Fibroblast of mammary gland (primary cell): ENCODE measurements at regions not wholly inside any gene's neighbourhood (a gene's known extent, or its start where the extent isn't known, plus 50 kb on each side); places are given as distances from the start of the nearest gene placed in this dataset.

ENCODE experiments used
- DNase-seq: peaks from one replicate; pipeline ENCODE4 v3.0.0-alpha.2; 2010; ENCODE audit warnings: low read depth
- H3K4me3 ChIP-seq: 2 replicates; pipeline ENCODE4 v1.5.1; 2011; ENCODE audit warnings: low read depth, mild to moderate bottlenecking, low read length, moderate library complexity; ENCODE audit not compliant: control insufficient read depth
- CTCF ChIP-seq: conservative IDR thresholded peaks from 2 replicates; pipeline ENCODE4 v1.5.1; 2011; ENCODE audit warnings: low read depth, low read length, inconsistent platforms; ENCODE audit not compliant: control insufficient read depth, insufficient read depth

GRCh38 chr1:184241446-184241845 lies 145.4 kb upstream of the C1orf21 start:
- no peak for TF ChIP-seq CTCF
- no peak for DNase-seq
- H3K4me3 ChIP-seq = no peak overlapping the region

- peak; percentile 38 for DNase-seq
- peak; percentile 1 for TF ChIP-seq CTCF
- no peak overlapping the region for H3K4me3 ChIP-seq
Observed at GRCh38 chr1:184242507-184242943, 144.3 kb upstream of the C1orf21 start.

GRCh38 chr1:184244962-184245361 lies 141.9 kb upstream of the C1orf21 start:
- TF ChIP-seq CTCF = no peak

GRCh38 chr1:184247671-184248070 lies 139.2 kb upstream of the C1orf21 start:
- TF ChIP-seq CTCF = no peak
- DNase-seq = no peak
- no peak overlapping the region for H3K4me3 ChIP-seq

More at GRCh38 chr1:184244962-184245361, 141.9 kb upstream of the C1orf21 start:
- DNase-seq = no peak
- no peak overlapping the region for H3K4me3 ChIP-seq

GRCh38 chr1:184253921-184254320 lies 132.9 kb upstream of the C1orf21 start:
- no peak overlapping the region for H3K4me3 ChIP-seq
- no peak for TF ChIP-seq CTCF
- DNase-seq = no peak

DNA sequence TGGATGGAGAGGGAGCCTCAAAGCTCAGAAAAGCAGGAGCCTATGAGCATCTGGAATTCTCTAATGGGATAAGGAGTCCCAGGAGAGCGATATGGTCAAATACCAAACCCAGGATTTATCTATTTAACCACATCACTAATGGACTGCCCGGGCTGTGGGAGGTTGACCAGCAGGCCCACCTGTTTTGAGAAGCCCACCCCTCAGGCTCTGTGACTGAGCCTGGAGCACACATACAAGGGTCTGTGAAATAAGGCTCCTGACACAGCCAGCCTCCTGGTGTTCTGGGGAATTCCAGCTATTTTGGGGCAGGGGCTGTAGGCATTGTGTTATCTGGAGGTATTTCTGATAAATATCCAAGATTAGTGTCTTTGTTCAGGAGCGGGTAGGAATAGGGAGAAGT lies 132.0 kb upstream of the C1orf21 start:
- no peak for DNase-seq
- H3K4me3 ChIP-seq = no peak overlapping the region
- TF ChIP-seq CTCF = no peak

- DNase-seq = no peak
- no peak for TF ChIP-seq CTCF
- no peak overlapping the region for H3K4me3 ChIP-seq
Observed at GRCh38 chr1:184255560-184255959, 131.3 kb upstream of the C1orf21 start.
